GM21360 (cell line): ENCODE measurements at regions not wholly inside any gene's neighbourhood (a gene's known extent, or its start where the extent isn't known, plus 50 kb on each side); places are given as distances from the start of the nearest gene placed in this dataset.
"Not testable (repeated sequence)": the region's sequence is repeated elsewhere in the genome, so short reads cannot be mapped to it uniquely, and the experiment has no call there.

Experiments
- ATAC-seq: cut with Tn5 transposase; IDR thresholded peaks from one replicate; pipeline ENCODE4 v1.9.1; 2021; ENCODE audit warnings: mild to moderate bottlenecking, moderate library complexity; ENCODE audit not compliant: unreplicated experiment

DNA sequence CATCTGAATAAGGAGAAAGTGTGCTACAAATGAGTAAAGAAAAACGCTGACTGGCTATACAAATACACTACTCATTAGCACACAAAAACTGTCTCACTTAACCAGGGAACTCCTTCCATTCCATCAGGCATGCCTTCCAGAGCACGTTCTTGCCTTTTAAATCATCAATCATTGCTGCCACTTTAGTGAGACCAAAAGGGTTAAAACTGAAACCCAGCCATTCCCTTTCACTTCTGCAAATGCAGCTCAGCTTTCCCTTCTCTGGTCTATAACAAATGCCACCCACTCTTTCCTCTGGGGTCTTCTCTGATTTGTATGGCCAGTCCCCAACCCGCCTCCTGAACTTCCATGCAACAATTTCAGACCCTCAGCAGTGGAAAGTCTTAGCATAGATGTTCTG is 231.5 kb downstream of the TRIML1 start:
- no peak for ATAC-seq

DNA sequence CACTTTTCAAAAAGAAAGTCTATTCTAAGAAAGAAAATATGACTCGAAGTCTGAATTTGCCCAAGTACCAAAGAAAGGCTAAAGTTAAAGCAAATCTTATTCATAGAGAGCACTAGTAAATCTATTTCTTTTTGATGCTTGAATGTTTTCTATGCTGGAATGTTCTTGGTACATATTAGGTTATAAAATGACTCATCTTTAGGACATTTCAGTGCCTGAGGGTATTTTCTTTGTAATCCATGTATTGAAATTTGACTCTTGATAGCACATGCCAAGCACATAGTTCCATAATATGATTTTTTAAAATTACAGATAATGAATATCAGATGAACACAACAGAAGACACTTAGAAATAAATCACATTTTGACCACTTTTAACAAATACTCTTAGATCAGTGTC is 232.8 kb downstream of the TRIML1 start:
- no peak for ATAC-seq

- no peak for ATAC-seq
Observed at GRCh38 chr4:188372829-188373228, 233.6 kb downstream of the TRIML1 start.

- no peak for ATAC-seq
Observed at GRCh38 chr4:188374871-188375270, 235.6 kb downstream of the TRIML1 start.

- no peak for ATAC-seq
Observed at GRCh38 chr4:188377816-188378215, 238.6 kb downstream of the TRIML1 start.

DNA sequence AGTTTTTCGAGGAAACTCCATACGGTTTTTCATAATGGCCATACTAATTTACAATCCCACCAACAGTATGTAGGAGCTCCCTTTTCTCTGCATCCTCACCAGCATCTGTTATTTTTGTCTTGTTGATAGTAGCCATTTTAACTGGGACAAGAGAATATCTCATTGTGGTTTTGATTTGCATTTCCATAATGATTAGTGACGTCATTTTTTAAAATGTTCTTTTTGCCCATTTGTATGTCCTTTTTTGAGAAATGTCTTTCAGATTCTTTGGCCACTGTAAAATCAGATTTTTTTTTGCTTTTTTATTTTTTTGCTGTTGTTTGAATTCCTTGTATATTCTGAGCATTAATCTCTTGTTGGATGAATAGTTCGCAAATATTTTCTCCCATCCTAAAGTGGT is 243.9 kb downstream of the TRIML1 start:
- ATAC-seq, result no peak

DNA sequence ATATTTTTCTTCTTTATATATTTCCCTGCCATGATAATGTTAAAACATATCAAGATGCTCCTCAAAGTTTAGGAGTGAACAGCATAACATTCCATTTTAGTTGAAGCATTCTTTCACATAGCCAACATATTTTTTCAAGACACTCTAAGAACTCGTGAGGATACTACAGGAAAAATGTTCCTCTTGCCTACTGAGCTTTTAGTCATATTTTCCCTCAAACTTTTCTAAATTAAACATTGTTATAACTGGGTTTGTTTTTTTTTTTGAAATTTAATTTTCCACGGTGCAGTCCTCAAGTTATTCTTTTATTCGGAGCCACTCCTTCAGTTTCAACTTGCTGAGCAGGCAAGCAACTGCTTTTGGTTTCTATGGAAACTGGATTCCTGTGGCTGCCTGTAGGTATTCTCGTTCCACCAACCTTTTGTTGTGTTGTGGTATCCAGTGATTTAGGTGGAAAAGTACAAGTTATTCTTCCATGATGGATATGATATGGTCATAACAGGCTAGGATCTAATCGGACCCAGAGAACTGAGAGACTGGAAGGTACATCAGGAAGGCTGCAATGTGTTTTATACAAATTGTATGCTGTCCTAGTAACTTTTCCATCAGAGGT is 248.0 kb downstream of the TRIML1 start:
- no peak for ATAC-seq

DNA sequence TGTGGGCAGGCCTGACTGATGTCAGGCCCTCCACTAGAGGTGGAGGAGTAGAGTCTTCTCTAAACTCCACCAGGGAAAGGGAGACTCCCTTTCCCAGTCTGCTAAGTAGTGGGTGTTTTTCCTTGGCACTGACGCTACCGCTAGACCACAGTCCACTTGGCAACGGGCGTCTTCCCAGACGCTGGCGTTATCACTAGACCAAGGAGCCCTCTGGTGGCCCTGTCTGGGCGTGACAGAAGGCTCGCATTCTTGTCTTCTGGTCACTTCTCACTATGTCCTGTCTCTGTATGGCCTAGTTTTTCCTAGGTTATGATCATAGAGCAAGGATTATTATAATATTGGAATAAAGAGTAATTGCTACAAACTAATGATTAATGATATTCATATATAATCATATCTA is 252.1 kb downstream of the TRIML1 start:
- ATAC-seq, result not testable (repeated sequence)

GRCh38 chr4:188396037-188396436 is 256.8 kb downstream of the TRIML1 start:
- no peak for ATAC-seq

- ATAC-seq, result no peak
Observed at GRCh38 chr4:188399834-188400233, 260.6 kb downstream of the TRIML1 start.

GRCh38 chr4:188400451-188400850 is 261.2 kb downstream of the TRIML1 start:
- ATAC-seq, result no peak

GRCh38 chr4:188403272-188403671 is 264.0 kb downstream of the TRIML1 start:
- ATAC-seq, result no peak

DNA sequence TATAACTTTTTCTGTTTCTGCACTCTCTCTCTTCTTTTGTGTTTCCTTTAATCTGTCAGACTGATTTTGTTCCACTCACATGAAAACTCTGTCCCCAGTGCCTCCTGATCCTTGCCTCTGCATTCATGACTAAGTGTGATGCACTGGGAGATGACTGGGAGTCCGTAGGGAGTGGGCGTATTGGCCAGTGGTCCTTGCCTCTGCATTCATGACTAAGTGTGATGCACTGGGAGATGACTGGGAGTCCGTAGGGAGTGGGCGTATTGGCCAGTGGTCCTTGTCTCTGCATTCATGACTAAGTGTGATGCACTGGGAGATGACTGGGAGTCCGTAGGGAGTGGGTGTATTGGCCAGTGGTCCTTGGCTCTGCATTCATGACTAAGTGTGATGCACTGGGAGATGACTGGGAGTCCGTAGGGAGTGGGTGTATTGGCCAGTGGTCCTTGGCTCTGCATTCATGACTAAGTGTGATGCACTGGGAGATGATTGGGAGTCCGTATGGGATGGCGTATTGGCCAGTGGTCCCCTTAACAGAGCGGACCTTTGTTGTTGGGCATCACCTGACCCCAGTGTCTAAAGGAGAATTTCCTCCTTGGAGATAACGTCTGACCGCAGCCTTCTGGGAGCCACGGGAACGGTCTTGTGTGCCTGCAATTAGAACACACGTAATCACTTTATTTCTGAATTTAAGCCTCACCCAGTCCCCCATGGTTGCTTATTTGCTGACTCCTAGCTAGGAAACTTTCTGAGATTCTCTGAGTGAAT is 266.0 kb downstream of the TRIML1 start:
- ATAC-seq, result not testable (repeated sequence)

GRCh38 chr4:188408244-188409030 is 269.2 kb downstream of the TRIML1 start:
- ATAC-seq, result no peak

DNA sequence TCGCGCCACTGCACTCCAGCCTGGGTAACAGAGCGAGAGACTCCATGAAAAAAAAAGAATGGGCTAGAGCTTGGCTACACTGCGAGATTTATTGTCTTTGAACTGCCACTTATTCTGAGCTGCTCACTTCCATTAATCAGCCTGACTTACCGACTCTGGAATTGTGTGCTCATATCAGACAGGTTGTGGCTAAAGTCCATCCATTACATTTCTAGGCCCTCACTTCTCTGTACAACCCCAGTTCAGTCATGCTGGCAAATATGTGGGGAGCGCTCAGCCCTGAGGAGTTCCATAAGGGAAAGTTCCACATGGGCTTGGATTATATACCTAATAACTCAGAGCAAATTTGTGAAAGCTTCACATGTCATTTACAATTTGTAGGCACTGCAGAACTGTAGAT is 270.6 kb downstream of the TRIML1 start:
- no peak for ATAC-seq

GRCh38 chr4:188411805-188412204 is 272.6 kb downstream of the TRIML1 start:
- ATAC-seq, result no peak

- no peak for ATAC-seq
Observed at GRCh38 chr4:188412499-188412898, 273.3 kb downstream of the TRIML1 start.

DNA sequence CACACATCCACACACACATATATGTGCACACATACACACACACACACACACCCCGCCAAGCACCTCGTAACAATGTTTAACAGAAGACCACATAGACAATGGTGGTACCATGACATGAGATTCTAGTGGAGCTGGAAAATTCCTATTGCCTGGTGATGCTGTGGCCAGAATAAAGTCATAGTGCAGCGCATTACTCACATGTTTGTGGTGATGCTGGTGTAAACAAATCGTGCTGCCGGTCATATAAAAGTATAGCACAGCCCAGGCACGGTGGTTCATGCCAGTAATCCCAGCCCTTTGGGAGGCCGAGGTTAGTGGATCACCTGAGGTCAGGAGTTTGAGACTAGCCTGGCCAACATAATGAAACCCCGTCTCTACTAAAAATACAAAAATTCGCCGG is 275.2 kb downstream of the TRIML1 start:
- no peak for ATAC-seq

DNA sequence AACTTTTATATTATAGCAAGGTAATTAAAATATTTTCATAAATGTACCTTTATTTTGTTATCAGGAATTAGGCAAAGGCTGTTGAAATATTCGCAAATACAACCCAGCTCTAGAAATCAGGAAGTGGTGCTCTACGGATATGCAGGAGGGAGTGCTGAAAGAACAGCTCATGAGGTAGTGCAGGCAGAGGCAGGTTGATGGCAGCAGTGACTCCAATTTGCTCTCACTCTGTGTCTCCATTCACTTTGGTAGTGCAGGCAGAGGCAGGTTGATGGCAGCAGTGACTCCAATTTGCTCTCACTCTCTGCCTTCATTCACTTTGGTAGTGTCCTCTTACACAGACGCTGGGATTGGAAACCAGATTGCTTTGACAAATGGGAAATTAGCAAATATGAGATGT is 277.9 kb downstream of the TRIML1 start:
- ATAC-seq, result no peak

DNA sequence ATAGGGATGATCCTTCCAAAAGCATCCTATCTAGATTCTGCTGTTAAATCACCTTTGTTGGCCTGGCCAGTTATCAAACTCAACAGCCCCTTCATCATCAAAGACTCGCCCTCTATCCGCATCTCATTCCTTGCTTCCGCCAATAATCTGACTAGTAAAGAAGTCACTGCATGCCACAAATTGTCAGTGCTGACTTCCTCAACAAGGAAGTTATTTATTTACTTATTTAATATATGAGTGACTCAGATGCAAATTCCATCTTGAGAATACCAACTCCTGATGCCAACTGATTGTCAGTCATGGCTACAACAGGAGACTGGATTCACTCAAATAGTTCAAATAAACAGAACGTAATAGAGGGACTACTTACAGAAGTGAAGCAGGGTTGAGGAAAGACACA is 283.8 kb downstream of the TRIML1 start:
- no peak for ATAC-seq

DNA sequence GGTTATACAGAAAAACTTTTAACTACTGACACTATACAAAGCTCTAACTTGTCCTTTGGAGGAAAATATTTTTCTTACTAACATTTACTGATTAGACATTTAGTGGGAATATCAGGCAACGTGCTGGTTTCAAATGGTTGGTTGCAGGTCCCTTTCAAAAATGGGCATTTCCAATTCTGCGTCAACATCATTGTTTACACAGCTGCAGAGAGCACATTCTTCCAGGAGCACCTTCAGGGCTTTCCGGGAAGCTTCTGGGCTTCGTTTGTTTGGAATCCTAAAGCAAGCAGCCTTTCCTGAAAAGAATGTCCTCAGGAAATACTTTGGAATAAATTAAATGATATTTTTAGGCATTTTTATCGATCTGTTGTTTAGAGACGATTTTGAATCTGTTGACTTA is 289.7 kb downstream of the TRIML1 start:
- ATAC-seq, result no peak

DNA sequence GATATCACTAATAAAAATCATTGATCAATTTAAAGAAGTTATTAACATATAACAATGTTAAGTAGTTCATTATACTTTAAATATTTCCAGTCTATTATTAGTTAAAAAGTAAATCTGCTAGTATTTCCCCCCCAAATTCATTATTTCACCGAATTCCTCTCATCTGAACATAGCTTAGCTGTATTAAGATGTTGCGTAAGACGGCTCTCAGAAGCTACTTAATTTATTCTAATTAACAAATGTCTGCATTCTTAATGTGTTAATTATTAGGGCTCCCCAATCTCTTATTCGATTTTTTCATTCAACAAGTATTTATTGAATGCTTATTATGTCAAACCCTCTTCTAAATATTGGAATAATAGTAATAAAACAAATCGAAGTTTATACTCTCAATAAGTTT is 290.7 kb downstream of the TRIML1 start:
- ATAC-seq, result no peak
